ENCODE measurements at regions not wholly inside any gene's neighbourhood (a gene's known extent, or its start where the extent isn't known, plus 50 kb on each side); places are given as distances from the start of the nearest gene placed in this dataset.

DNA sequence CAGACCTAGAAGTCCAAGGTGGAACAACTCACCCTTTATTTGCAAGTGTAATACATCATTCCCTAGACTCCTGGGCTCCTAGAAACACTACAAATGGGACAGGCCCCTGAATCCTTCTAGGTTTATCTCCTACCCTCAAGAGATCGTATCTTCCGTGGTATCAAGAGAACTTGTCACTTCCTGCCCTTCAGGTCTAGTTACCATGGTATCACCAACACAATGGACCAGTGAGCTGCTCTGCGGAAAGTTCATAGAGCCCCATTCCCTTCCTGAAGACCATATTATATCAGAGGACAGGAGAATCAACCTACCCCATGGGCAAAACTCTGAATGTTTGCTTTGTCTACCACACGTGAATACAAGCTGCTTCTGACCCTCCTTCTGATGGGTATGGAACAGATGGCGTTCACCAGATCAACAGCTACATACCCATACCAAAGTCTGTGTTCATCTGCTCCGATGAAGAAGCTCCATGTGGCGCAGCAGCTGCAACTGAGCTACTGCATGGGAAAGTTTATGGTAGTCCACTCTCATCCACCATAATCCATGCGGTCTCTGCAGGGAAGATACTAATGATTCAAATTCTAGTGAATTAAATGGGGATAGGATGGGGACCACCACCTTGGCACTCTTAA lies 84.6 kb upstream of the KLF13 start:
- no peak for DNase-seq (ENCODE audit: low spot score)

DNA sequence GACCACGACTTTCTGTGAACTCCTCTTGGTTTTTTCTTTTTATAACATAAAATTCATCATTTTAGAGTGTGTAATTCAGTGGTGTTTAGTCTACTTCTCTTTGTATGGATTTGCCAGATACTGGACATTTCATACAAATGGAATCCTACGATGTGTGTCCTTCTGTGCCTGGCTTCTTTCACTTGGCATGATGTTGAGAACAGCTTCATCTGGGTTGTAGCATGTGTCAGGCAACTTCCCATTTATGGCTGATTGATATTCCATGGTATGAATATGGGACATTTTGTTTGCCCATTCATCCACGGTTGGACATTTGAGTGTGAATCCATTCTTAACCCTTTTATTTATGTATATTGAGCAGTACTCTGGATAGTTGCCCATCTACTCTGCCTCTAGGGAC lies 82.7 kb upstream of the KLF13 start:
- DNase-seq (ENCODE audit: low spot score), result no peak

DNA sequence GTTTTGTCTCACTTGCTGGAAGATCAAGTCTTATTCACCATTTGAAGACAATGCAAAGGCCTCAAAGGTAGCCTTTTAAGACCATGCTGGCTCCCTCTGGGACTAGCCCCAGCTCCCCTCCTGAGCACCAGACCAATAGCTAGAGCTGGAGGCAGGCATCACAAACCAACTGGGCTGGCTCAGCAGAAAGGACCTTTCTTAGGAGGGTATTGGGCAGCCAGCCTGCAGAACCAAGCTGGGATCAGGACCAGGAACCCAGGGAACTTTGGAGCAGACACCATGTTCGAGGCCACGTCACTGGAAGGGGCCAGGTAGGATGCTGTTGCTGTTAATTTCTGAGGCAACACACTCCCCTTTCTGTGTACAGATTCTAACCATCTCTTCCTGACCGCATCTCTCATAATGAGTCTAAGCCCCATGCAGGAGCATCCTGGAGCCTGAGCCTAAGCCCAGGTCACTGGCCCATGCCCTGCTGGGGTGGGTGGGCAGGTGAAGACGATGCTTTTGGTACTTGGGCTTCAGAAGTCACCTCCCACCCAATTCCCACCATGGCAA lies 81.4 kb upstream of the KLF13 start:
- no peak for DNase-seq (ENCODE audit: low spot score)

DNA sequence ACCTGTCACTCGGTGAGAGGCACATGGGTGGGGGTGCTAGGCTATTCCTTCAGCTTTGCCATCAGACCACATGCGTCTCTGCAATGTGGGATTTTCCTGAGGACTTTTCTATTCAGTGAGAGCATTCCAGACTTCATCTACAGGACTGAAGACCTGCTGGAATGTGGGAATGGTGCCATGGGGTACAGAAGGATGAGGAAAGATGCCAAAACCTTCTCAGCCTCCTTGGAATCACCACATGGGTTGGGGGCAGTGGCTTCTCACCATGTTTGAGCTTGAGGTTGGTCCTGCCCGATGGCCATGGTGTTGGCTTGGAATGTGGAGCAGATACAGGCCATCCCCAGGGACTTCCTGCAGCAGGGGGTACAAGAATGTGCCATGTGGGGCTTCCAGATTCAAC lies 80.9 kb upstream of the KLF13 start:
- DNase-seq (ENCODE audit: low spot score), result no peak

DNA sequence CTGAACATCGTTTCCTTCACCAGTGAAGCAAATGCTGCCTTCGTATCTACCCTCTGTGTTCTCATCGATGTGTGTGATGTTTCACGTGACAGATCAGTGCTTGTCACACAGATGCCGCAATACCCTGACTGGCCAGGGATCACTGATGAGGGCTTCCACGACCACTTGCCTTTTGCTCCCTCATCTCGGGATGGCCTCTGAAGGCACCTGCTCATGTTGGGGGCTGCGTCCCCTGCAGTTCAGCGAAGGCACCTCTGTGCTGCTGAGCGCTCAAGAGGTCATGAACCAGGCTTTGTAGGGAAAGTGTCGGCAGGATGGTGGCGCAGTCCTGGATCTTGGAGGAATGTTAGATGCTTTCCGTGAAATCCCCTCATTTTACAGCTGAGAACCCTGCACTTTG lies 79.2 kb upstream of the KLF13 start:
- DNase-seq (ENCODE audit: low spot score), result no peak

DNA sequence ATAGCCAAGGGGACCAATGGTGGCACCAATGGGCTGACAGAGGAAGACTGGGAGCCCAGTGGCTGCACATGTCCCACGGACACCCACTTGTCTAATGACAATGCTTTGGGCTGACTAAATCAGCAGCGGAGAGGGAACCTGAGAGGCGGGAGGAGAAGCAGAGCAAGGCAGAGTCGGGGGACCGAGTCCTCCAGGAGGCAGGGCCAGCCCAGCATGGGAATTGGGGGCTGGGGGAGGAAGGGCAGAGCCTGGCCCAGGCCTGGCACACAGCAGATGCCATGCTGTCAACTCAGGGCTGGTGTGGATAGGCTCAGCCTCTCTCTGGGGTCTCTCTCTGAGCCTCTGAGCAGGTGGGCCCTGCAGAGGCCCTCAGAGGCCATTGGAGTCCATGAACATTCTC lies 78.4 kb upstream of the KLF13 start:
- no peak for DNase-seq (ENCODE audit: low spot score)

DNA sequence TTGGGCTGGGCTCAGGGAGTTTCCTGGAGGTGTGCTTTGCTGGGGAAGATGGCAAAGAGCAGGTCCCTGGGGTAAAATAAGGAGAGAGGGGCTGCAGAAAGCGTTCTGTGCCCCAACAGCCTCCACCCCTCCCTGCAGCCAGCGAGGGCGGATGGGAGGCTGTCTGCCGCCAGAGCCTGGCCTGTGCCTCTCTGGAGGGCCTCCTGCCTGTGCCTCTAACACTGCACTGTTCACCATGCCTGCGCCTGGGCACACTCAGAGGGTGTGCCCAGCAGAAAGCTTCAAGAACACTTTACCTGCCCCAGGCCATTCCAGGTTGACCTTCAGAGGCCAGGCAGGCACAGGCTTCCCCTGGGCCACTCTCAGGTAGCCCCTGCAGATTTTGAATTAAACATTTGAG lies 77.7 kb upstream of the KLF13 start:
- no peak for DNase-seq (ENCODE audit: low spot score)

DNA sequence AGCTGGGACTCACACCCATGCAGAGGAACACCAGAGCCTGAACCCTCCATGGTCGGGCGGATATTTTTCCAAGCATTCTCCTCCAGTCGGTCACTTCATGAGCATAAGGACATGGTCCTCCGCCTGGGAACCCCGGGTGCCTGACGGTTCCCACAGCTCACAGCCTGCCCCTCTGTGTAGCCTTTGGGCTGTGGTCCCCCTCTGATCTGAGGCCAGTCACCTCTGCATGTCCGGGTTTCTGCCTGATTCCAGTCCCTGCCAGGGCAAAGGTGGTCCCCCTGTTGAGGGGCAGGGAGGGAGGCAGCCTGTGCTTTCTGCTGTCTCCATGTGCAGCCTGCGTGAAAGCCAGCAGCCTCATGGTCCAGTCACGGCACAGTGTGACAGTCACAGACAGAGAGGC lies 76.6 kb upstream of the KLF13 start:
- no peak for DNase-seq (ENCODE audit: low spot score)

DNA sequence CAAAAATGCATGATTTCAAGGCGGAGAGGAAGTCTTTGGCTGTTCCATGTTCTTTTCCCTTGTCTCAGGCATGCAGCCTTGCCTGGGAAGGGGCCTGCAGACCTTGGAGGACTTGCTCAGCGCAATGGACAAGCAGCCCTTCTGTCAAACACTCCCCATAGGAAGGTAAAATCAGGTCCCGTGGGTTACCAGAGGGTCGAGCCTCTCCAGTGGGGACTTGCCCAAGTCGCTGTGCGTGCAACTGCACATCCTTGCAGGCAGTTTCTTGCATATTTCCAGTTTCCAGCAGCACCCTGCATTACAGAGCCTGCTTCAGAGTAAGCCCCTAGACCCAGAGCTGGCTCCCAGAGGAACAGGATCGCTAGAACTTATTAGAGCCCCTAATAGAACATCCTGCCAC lies 75.5 kb upstream of the KLF13 start:
- no peak for DNase-seq (ENCODE audit: low spot score)

DNA sequence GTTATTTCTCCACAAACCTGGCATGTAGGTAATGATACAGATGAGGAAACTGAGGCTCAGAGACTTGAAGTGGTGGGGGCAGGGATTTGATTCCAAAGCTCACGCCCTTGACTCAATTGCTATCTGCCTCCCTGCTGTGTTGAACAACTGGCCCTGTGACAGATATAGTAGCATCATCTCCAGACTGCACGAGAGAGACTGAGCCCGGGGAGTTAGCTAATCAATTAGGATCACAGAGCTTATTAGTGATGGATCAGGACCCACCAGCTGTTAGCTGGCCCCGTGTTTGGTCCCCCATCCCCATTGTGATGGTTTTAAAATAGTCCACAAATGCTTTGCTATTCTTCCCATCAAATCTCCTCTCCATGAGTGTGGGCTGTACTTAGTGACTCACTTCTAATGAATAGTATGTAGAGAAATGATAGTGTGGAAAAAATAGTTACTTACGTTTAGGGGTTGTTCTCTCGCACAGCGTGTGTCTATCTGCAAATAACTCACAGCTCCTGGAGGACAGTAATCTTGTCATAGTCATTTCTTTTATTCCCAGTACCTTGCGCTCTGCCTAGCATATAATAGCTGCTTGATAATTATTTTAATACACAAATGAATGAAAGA lies 74.4 kb upstream of the KLF13 start:
- DNase-seq (ENCODE audit: low spot score), result no peak

DNA sequence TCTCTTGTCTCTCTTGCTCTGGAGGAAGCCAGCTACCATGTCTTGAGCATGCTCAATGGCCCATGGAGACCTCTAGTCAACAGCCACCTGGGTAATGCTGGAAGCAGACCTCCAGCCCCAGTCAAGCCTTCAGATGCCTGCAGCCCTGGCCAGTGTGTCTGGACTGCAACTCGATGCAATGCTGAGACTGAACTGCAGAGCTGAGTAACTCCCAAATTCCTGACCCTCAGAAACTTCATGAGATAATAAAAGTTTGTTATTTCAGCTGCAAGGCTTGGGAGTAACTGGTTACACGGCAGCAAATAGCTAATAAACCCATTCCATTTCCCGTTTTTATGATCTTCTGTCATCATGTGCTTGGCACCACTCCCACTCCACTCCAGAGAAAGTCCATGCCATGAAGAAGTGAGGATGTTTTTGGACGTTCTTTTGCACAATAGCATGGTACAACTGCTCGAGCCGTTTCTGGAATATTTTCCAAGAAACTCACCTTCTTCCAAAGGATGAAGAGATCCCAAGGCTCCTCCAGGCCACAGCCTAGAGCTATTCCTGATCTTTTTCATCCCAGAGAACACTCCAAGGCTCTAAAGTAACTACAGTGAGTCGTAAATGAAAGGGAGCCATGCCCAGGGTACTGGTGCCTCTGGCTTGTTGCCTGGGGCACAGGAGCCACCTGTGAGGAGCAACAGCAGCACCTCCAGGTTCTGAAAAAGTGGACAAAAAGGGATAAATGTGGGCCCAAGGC lies 72.0 kb upstream of the KLF13 start:
- peak; percentile 21 for DNase-seq (ENCODE audit: low spot score)

DNA sequence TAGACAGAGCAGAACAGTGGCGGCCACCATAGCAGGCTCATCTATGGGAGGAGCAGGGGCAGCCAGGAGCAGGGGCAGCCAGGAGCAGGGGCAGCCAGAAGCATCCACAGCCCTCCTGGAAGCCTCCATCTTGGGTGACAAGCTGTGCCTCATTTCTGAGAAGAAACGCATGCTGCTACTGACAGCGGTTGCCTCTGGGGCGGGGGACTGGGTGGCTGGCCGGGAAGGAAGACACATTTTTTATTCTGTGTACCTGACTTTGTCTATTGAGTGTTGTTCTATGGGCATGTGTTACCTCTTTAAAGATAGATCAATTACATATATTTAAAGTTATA lies 71.5 kb upstream of the KLF13 start:
- DNase-seq (ENCODE audit: low spot score), result no peak

DNA sequence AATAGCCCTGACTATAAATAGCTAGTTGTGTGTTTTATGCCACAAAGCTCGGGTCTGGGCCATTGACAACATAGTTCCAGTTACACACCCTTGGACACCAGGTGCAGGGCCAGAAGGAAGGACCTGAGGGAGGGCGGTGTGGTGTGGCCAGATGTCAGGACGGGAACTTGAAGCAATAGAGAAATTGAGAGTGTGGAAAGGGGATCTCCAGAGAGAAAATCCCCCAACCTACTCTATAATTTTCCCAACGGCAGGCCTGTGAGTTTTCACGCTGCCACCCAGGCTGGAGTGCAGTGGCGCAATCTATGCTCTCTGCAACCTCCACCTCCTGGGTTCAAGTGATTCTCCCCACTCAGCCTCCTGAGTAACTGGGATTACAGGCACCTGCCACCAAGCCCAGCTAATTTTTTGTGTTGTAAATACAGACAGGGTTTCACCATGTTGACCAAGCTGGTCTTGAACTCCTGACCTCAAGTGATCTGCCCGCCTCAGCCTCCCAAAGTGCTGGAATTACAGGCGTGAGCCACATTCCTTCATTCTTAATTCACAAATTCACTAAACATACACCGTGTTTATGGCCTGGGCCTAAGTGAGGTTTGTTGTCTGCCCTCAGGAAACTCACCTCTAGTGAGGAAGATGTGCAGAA lies 70.8 kb upstream of the KLF13 start:
- peak; percentile 24 for DNase-seq (ENCODE audit: low spot score)

DNA sequence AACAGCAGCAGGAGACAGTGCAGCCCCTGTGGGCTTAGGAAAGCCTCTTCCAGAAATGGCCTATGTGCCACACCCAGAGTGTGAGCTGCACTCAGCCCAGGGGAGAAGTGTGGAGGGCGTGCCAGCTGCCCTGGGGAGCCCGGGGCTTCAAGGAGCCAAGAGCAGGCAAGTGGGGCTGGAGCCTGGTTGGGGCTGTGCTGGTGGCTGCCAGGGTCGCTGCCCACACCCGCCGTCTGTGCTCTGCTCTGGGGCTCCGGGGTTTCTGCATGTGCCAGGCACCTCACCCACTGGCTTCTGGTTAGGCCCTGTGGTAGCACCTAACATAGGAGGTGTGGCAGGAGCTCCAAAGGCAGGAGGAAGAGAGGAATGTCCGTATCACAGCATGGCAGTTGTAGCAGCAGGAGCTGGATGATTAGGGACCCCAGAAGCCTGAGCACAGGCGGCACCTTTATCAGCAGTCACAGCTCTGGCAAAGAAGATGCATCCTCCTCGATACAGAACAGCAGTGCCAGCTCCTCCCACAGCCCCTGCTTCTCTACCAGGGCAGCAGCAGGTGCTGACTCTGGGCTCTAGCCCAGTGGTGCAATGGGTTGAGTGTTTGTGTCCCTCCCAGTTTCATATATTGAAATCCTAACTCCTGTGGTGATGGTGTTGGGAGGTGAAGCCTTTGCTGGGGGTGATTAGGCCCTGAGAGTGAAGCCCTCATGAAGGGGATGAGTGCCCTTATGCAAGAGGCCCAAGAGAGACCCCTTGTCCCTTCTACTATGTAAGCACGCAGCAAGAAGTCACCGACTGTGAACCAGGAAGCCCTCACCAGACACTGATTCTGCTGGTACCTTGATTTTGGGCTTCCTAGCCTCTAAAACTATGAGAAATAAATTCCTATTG lies 70.0 kb upstream of the KLF13 start:
- DNase-seq (ENCODE audit: low spot score), result no peak

DNA sequence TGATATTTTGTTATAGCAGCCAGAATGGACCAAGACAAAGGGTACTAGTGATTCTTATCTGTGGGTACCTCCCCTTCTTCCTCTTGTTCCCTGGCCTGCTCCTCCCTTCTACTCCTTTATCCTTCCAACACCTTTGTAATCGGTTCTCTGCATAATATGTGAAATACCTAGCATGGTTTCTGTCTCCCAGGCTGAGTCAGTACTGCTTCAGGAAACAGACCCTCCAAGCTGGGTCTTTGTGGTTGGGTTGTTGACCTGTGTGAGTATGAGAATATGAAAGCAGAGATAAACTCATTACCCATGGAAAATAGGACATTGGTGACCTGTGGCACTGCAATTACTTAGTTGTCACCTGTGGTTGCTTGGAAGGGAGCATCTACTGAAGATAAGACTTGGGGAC lies 69.3 kb upstream of the KLF13 start:
- no peak for DNase-seq (ENCODE audit: low spot score)

DNA sequence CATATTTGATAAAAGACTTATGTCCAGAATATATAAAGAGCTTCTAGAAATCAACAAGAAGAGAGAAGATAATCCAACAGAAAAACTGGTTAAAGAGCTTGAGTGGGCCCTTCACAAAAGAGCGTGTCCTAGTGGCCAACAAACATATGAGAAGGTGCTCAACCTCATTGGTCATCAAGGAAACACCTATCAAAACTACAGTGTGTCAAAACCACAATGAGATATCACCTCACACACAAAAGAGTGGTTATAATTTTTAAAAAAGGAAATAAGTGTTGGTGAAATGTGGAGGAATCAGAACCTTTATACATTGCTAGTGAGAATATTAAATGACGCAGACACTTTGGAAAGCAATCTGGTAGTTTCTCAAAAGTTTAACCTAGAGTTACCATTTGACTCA lies 68.4 kb upstream of the KLF13 start:
- DNase-seq (ENCODE audit: low spot score), result no peak

DNA sequence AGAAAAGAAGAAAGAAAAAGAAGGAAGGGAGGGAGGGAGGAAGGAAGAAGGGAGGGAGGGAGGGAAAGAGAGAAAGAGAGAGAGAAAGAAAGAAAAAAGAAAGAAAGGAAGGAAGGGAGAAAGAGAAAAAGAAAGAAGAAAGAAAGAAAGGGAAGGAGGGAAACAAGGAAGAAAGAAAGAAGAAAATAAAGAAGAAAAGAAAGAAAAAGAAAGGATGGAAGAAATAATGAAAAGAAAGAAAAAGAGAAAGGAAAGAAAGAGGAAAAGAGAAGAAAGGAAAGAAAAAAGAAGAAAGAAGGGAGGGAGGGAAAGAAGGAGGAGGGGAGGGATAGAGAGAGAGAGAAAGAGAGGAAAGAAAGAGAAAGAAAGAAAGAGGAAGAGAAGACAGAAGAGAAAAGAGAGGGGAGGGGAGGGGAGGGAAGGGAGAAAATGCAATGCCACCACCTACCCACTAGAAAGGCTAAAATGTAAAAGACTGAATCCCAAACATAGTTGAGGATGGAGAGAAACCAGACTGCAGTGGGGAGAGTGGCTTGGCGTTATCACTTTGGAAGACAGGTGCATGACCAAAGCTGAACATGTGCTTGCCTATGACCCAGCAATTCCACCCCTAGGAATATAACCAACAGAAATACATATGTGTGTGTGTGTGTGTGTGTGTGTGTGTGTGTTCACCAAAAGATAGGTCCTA lies 66.9 kb upstream of the KLF13 start:
- no peak for DNase-seq (ENCODE audit: low spot score)

DNA sequence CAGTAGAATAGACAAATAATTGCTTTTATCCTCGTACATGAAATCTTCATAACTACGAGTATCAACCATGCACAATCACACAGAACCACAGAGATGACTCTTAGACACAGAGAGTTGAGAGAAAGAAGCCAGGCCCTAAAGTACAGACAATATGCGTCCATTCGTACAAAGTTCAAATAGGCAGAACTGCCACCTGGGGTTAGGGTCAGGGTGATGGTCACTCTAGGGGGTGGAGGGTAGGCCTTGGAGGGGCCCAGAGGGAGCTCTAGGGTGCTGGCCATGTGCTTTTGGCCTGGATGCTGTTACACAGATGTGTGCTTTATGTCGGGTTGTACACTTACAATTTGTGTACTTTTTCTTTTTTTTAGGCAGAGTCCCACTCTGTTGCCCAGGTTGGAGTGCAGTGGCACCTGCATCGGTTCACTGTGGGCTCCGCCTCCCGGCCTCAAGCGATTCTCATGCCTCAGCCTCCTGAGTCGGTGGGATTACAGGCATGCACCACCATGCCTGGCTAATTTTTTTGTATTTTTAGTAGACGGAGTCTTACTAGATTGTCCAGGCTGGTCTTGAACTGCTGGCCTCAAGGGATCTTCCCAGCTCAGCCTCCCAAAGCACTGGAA lies 65.9 kb upstream of the KLF13 start:
- no peak for DNase-seq (ENCODE audit: low spot score)

DNA sequence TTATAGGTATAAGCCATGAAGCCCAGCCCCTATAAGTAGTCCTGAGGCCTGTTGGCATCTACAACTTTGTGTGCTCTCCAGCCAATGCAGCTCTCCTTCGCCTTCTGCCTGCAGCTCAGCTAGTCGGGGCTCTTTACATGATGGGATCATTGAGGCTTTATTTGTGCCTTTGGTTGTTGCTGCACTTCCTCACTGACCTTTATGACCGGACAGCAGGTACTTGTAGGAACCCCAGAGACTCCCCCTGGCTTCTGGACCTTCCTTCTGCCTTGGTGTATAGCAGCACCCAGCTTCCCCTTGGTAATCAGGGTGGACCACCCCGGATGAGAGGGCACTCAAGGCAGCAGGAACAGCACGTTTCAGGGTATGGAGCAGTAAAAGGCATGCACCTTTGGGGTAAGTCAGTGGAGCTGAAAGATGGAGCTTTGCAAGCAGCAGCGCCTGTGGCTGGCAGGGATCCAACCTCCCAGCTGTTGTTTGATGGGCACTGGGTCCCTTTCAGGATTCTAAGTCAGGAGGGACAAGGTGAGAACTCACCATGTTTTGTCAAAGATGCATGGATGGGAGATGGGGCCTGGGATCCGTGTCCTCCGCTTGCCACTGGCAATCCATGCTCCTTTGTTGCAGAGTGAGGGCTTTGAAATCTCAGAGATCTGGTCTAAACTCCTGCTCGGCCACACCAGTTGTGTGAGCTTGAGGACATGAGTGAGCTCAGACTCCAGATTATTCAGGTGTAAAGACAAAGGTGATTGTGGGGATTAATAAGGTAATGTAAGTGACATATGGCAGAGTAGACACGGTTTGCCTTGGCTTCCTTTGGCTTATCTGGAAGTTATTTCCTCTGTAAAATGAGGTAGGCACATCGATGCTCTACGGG lies 65.1 kb upstream of the KLF13 start:
- no peak for DNase-seq (ENCODE audit: low spot score)

DNA sequence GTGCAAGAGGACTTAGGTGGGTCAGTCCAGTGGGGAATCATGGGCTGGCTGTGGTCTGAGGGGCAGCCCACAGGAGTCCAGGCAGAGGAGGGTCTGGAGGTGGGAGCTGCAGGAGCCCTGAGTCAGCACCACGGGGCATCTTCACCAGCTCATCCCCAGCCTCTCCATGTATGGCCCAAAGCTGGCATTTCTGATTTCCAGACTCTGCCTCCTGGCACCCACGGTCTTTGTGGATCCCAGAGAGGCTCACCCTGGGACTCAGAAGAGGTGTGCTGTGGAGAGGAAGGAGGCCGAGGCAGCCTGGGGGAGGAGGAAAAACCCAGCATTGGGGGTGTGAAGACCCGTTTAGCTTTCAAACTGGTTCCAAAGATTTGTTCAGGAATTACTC lies 64.5 kb upstream of the KLF13 start:
- no peak for DNase-seq (ENCODE audit: low spot score)
